Stimulated activated CD8-positive, alpha-beta memory T cell treated with anti-CD3 and anti-CD28 coated beads, Interleukin-15, amount 100 ng/mL, for 4 hours (primary cell): ENCODE measurements at regions not wholly inside any gene's neighbourhood (a gene's known extent, or its start where the extent isn't known, plus 50 kb on each side); places are given as distances from the start of the nearest gene placed in this dataset.
"Not testable (repeated sequence)": the region's sequence is repeated elsewhere in the genome, so short reads cannot be mapped to it uniquely, and the experiment has no call there.

Experiments
- DNase-seq, 2 donors: peaks; one replicate each; pipeline ENCODE4 v3.0.0-alpha.2; 2020; ENCODE audit warnings: low read depth in 2 of 2

GRCh38 chr13:43946281-43946680 is 66.6 kb downstream of the LACC1 start:
- DNase-seq: no peak

GRCh38 chr13:43947897-43948458 is 68.3 kb downstream of the LACC1 start:
- DNase-seq: no peak

- no peak for DNase-seq
These were observed 73.7 kb downstream of the LACC1 start for GRCh38 chr13:43953370-43953769.

GRCh38 chr13:43956975-43957374 is 77.3 kb downstream of the LACC1 start:
- DNase-seq: not testable (repeated sequence)

GRCh38 chr13:43959291-43959690 is 79.6 kb downstream of the LACC1 start:
- DNase-seq: no peak

- DNase-seq: no peak
These were observed 82.2 kb downstream of the LACC1 start for GRCh38 chr13:43961909-43962308.

GRCh38 chr13:43963726-43964125 is 84.0 kb downstream of the LACC1 start:
- DNase-seq: no peak

DNA sequence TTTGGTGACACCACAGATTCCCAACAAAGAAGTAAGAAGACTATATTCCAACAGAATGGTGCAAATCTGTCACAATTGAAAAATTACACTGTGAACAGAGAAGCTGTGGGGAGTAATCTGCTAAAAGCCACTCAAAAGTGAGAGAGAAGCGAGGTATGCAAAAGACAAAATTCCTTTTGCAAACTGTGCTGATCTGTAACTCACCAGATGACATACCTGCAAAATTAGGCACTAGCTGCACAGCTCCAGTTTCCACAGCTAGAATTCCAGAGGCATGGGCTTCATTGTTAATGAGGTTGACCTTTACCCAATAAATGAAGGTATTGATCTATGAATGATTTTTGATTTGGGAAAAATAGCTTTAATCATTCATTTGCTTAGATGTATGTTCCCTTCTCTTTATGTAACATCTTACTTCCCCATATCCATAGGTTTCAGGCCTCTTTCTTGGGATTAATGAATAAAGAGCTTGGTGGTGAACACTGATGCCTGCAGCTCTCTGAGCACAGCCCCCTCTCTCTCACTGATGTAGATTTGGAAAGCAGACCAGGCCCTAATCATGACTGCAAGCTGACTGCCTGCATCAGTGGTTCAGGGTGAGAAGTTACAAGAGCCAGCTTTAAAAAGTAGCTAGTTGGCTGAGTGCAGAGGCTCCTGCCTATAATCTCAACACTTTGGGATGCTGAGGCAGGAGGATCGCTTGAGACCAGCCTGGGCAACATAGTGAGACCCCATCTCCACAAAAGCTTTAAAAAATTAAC is 85.2 kb downstream of the LACC1 start:
- DNase-seq: no peak

DNA sequence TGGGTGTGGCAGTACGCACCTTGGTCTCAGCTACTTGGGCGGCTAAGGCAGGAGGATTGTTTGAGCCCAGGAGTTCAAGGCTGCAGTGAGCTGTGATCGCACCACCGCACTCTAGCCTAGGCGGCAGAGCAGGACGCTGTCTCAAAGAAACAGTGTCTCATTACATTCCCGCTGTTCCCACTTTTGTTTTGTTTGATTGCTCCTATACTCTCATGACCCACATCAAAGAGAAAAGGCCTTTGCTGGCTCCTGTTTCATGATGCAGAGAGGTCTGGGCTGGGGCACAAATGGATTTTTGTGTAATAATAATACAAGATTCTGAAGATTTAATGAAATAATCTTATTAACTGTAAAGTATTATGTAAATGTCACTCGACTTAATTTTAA is 85.7 kb downstream of the LACC1 start:
- DNase-seq: no peak

GRCh38 chr13:43968251-43968942 is 88.7 kb downstream of the LACC1 start:
- DNase-seq: not testable (repeated sequence)

DNA sequence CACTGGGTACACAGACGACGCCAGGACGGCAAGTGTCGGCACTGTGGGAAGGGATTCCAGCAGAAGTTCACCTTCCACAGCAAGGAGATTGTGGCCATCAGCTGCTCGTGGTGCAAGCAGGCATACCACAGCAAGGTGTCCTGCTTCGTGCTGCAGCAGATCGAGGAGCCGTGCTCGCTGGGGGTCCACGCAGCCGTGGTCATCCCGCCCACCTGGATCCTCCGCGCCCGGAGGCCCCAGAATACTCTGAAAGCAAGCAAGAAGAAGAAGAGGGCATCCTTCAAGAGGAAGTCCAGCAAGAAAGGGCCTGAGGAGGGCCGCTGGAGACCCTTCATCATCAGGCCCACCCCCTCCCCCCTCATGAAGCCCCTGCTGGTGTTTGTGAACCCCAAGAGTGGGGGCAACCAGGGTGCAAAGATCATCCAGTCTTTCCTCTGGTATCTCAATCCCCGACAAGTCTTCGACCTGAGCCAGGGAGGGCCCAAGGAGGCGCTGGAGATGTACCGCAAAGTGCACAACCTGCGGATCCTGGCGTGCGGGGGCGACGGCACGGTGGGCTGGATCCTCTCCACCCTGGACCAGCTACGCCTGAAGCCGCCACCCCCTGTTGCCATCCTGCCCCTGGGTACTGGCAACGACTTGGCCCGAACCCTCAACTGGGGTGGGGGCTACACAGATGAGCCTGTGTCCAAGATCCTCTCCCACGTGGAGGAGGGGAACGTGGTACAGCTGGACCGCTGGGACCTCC is 89.4 kb downstream of the LACC1 start:
- not testable (repeated sequence) for DNase-seq

DNA sequence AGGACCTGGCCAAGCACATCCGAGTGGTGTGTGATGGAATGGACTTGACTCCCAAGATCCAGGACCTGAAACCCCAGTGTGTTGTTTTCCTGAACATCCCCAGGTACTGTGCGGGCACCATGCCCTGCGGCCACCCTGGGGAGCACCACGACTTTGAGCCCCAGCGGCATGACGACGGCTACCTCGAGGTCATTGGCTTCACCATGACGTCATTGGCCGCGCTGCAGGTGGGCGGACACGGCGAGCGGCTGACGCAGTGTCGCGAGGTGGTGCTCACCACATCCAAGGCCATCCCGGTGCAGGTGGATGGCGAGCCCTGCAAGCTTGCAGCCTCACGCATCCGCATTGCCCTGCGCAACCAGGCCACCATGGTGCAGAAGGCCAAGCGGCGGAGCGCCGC is 90.2 kb downstream of the LACC1 start:
- DNase-seq: not testable (repeated sequence)

- DNase-seq: not testable (repeated sequence)
These were observed 91.0 kb downstream of the LACC1 start for GRCh38 chr13:43970520-43971242.

- not testable (repeated sequence) for DNase-seq
These were observed 91.6 kb downstream of the LACC1 start for GRCh38 chr13:43971324-43971723.

DNA sequence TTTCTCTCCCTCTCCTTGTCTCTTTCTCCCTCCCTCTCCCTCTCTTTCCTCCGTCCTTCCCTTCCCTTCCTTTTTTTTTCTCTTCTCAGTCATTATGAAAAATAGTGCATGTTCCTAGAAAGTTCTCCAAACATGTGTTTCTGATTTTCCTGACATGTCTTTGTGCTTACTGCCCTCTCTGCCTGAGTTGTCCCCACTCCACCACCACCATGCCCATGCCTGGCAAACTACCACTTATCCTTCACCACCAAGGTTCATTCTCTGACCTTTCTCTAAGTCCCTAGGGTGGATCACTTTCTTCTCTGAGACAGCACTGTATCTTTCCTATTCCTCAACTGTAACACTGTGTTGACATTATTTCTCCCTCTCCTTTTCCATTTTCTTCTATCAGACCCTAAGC is 98.2 kb downstream of the LACC1 start:
- no peak for DNase-seq

GRCh38 chr13:43978688-43979087 is 99.0 kb downstream of the LACC1 start:
- DNase-seq: no peak

GRCh38 chr13:43979492-43979891 is 99.8 kb downstream of the LACC1 start:
- no peak for DNase-seq

DNA sequence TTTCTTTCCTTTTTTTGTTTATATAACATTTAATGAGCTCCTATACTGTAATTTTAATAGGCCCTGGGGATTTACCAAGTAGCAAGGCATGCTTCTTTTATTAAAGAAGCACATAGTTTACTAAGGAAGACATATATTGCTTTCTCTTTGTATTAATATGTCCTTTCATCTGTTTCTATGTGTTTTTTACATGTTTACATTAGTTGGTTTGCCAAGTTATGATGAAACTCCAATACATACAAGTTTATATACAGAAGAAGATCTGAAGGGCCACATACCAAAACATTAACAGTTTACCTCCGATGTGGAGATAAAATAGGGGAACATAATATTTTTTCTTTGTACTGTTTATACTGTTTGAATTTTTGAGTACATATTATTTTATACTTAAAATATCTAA is 100.9 kb downstream of the LACC1 start:
- DNase-seq: no peak

DNA sequence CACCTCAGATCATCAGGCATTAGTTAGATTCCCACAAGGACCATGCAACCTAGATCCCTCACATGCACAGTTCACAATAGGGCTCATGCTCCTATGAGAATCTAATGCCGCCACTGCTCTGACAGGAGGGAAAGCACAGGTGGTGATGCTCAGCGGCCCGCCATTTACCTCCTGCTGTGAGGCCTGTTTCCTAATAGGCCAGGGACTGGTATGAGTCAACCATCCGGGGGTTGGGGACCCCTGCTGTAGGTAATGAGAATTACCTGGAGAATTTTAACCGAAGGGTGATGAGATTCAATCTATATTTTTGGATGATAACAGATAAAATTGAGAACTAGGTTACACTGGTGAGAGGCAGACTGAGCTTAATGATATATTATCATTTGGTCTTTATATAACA is 101.4 kb downstream of the LACC1 start:
- DNase-seq: no peak

- no peak for DNase-seq
These were observed 102.0 kb downstream of the LACC1 start for GRCh38 chr13:43981512-43982301.

GRCh38 chr13:43983373-43983772 is 103.7 kb downstream of the LACC1 start:
- no peak for DNase-seq
